Tibial artery (tissue), 4 donors: ENCODE measurements at regions not wholly inside any gene's neighbourhood (a gene's known extent, or its start where the extent isn't known, plus 50 kb on each side); places are given as distances from the start of the nearest gene placed in this dataset.

Experiments
- DNase-seq, 2 donors: peaks; one replicate each; pipeline ENCODE4 v3.0.0-alpha.2; 2019
- H3K27ac ChIP-seq, 2 donors: fragments of 200-600 bp; sonication (generic) in 1 of 2; 1 replicate in 1 of 2; 2 replicates in 1 of 2; pipeline ENCODE4 v1.5.1; 2018 to 2019; ENCODE audit warnings: mild to moderate bottlenecking in 1 of 2
- H3K27me3 ChIP-seq, 2 donors: fragments of 200-600 bp; sonication (generic) in 1 of 2; one replicate each; pipeline versions ENCODE4 v1.5.1 to v1.6.0; 2016 to 2019
- H3K36me3 ChIP-seq, 3 donors: fragments of 200-600 bp; sonication (generic) in 2 of 3; one replicate each; pipeline ENCODE4 v1.5.1; 2016 to 2019; ENCODE audit warnings: mild to moderate bottlenecking in 2 of 3
- H3K4me1 ChIP-seq, 4 donors: fragments of 200-600 bp; sonication (generic) in 2 of 4; 1 replicate in 3 of 4; 2 replicates in 1 of 4; pipeline ENCODE4 v1.5.1; 2016 to 2019
- H3K4me3 ChIP-seq, 2 donors: fragments of 200-600 bp; sonication (generic) in 1 of 2; 1 replicate in 1 of 2; 2 replicates in 1 of 2; pipeline ENCODE4 v1.5.1; 2018 to 2019; ENCODE audit warnings: mild to moderate bottlenecking in 2 of 2
- H3K9me3 ChIP-seq, 3 donors: fragments of 200-600 bp; sonication (generic) in 1 of 3; one replicate each; pipeline ENCODE4 v1.5.1; 2016 to 2019
- intact Hi-C: fragments of 100-400 bp; cut with DNase I; formaldehyde crosslinking; loops from one replicate; pipeline ENCODE4 v1.15.0; 2023; ENCODE audit warnings: low total_unique reads
- TF ChIP-seq, protein P1 (sequence below), 2 experiments: fragments of 200-600 bp in 1 of 2; fragments of 450-650 bp in 1 of 2; IDR thresholded peaks; one replicate each; pipeline ENCODE4 v1.5.1; 2017 to 2019; ENCODE audit warnings: antibody characterized with exemption in 2 of 2, mild to moderate bottlenecking in 1 of 2, moderate library complexity in 1 of 2

DNA sequence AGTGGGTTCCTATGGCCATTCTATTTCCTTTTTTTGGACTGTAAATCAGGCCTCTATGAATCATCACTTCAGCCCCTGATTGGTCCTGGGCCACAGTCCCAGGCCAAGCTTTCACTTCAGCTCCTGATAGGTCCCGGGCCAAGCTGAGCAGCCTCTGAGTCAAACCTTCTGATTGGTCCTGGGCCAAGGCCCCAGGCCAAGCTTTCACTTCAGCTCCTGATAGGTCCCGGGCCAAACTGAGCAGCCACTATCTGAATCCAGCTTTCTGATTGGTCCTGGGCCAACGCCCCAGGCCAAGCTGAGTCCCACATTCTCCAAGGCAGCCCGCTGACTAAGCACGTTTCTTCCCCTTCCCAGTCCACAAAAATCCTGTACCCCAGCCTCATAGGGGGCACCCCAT, 1972.9 kb upstream of the ACO1 start:
- intact Hi-C loops: no loop called here
- Histone ChIP-seq H3K4me1 (no peaks in the 10 kb centered on the region), H3K4me3 (no peak overlapping the region), H3K27ac (no peak overlapping the region), H3K36me3 (no peaks in the 10 kb centered on the region), H3K27me3 (no peaks in the 10 kb centered on the region), H3K9me3 (peaks cover 0 to 12% (median 10%) of the 10 kb centered on the region in 3 donors)
- TF ChIP-seq, protein P1, sequence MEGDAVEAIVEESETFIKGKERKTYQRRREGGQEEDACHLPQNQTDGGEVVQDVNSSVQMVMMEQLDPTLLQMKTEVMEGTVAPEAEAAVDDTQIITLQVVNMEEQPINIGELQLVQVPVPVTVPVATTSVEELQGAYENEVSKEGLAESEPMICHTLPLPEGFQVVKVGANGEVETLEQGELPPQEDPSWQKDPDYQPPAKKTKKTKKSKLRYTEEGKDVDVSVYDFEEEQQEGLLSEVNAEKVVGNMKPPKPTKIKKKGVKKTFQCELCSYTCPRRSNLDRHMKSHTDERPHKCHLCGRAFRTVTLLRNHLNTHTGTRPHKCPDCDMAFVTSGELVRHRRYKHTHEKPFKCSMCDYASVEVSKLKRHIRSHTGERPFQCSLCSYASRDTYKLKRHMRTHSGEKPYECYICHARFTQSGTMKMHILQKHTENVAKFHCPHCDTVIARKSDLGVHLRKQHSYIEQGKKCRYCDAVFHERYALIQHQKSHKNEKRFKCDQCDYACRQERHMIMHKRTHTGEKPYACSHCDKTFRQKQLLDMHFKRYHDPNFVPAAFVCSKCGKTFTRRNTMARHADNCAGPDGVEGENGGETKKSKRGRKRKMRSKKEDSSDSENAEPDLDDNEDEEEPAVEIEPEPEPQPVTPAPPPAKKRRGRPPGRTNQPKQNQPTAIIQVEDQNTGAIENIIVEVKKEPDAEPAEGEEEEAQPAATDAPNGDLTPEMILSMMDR (IDR thresholded peaks at IDR 0.05): no peak
- DNase-seq: no peak

DNA sequence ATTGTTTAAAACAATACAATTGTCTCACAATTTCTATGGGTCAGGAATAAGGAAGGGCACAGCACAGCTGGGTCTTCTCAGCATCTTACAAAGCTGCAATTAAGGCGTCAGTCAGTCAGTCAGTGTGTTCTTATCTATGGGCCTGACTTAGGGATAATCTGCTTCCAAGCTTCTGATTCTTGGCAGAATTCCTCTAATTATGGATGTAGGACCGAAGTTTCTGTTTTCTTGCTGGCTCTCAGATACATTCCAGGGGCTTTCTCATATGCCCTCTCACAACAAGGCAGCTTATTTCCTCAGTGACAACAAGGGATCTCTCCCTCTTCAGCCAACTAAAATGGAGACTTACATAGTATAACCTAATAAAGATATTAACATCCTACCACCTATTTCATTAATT, 1925.3 kb upstream of the ACO1 start:
- no peak overlapping the region for H3K4me3 ChIP-seq
- no peaks in the 10 kb centered on the region for H3K4me1 ChIP-seq
- TF ChIP-seq, protein P1 (IDR thresholded peaks at IDR 0.05): no peak
- intact Hi-C loops: no loop called here
- no peak overlapping the region for H3K27ac ChIP-seq
- H3K36me3 ChIP-seq: no peaks in the 10 kb centered on the region
- no peak for DNase-seq
- no peaks in the 10 kb centered on the region for H3K9me3 ChIP-seq
- no peaks in the 10 kb centered on the region for H3K27me3 ChIP-seq

- no peaks in the 10 kb centered on the region for H3K4me1 ChIP-seq
- no peak for DNase-seq
- H3K9me3 ChIP-seq: no peaks in the 10 kb centered on the region
- intact Hi-C loops: no loop called here
- H3K36me3 ChIP-seq: no peaks in the 10 kb centered on the region
- TF ChIP-seq, protein P1 (IDR thresholded peaks at IDR 0.05): no peak
- H3K4me3 ChIP-seq: no peak overlapping the region
- no peaks in the 10 kb centered on the region for H3K27me3 ChIP-seq
- H3K27ac ChIP-seq: no peak overlapping the region
These were observed 1907.6 kb upstream of the ACO1 start for GRCh38 chr9:30476826-30477225.

DNA sequence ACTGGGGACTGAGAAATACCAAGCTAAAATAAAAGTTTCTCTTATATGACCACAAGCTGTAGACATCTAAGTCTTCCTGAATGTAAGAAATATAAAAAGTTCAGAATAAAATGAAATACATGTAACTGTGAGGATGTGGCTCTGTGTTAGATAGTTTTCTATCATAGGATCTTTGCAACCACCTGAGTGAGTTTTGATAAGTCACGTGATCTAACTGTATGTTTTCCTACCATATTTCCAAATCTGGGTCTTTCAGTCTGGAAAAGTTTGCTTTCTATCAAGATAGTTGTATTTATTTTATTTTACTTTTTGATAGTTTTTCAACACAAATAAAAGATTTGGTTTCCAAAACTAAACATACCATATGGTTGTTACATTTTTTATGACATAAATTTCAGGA, 1905.8 kb upstream of the ACO1 start:
- no peaks in the 10 kb centered on the region for H3K36me3 ChIP-seq
- TF ChIP-seq, protein P1 (IDR thresholded peaks at IDR 0.05): no peak
- H3K27me3 ChIP-seq: no peaks in the 10 kb centered on the region
- H3K9me3 ChIP-seq: no peaks in the 10 kb centered on the region
- intact Hi-C loops: no loop called here
- no peaks in the 10 kb centered on the region for H3K4me1 ChIP-seq
- no peak overlapping the region for H3K27ac ChIP-seq
- DNase-seq: no peak
- no peak overlapping the region for H3K4me3 ChIP-seq

- no peak for DNase-seq
- TF ChIP-seq, protein P1 (IDR thresholded peaks at IDR 0.05): no peak
- no peaks in the 10 kb centered on the region for H3K27me3 ChIP-seq
- H3K9me3 ChIP-seq: no peaks in the 10 kb centered on the region
- no peaks in the 10 kb centered on the region for H3K4me1 ChIP-seq
- no peaks in the 10 kb centered on the region for H3K36me3 ChIP-seq
- no peak overlapping the region for H3K4me3 ChIP-seq
- intact Hi-C loops: no loop called here
- H3K27ac ChIP-seq: no peak overlapping the region
These were observed 1901.9 kb upstream of the ACO1 start for GRCh38 chr9:30482499-30482898.

- intact Hi-C loops: no loop called here
- TF ChIP-seq, protein P1 (IDR thresholded peaks at IDR 0.05): no peak
- no peak for DNase-seq
- no peaks in the 10 kb centered on the region for H3K9me3 ChIP-seq
- no peaks in the 10 kb centered on the region for H3K27me3 ChIP-seq
- H3K4me3 ChIP-seq: no peak overlapping the region
- H3K27ac ChIP-seq: no peak overlapping the region
- H3K4me1 ChIP-seq: no peaks in the 10 kb centered on the region
- H3K36me3 ChIP-seq: no peaks in the 10 kb centered on the region
These were observed 1899.8 kb upstream of the ACO1 start for GRCh38 chr9:30484690-30485089.
